Kidney glomerular epithelial cell (primary cell): ENCODE measurements at regions not wholly inside any gene's neighbourhood (a gene's known extent, or its start where the extent isn't known, plus 50 kb on each side); places are given as distances from the start of the nearest gene placed in this dataset.
"Not testable (repeated sequence)": the region's sequence is repeated elsewhere in the genome, so short reads cannot be mapped to it uniquely, and the experiment has no call there.

Source experiments
- DNase-seq: peaks from one replicate; lab custom pipeline; 2025; lab: John Stamatoyannopoulos, UW

- DNase-seq: no peak
These were observed 385.5 kb downstream of the RND3 start for GRCh38 chr2:150101947-150102346.

DNA sequence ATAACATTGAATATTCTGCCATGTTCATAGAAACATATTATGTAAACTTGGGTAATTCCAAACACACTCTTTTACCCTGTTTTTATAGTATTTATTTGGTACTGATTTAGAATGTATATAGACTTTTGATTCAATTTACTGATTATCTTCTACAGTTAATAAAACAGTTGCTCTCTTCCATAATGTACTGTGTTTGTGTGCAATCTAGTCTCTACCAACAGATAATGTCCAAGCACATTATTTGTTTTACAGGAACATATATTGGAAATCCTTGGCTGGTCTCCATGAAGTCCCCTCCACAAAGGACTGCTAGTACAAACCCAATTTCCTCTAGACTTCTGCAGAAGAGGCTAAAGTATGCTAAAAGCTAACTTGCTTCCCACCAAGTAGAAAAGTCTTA, 386.6 kb downstream of the RND3 start:
- DNase-seq: no peak

DNA sequence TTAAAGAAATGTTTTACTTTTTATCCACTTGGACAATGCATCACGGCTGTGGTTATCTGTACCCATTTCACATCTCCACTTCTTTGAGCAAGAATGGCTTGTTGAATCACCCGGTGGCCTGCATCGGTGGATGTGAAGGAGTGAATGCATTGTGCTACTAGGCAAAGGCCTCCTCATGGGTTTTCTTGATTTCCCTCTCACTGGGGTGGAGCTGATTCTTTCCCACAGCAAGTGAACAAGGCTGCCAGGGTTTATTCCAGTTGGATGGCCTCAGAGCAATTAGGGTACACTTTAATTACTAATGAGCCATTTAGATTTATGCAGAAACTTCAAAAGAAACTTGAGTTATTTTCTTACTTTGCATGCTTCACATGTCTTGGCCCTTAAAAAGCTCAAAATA, 387.1 kb downstream of the RND3 start:
- DNase-seq: no peak

- DNase-seq: no peak
These were observed 387.7 kb downstream of the RND3 start for GRCh38 chr2:150099805-150100204.

GRCh38 chr2:150097901-150098531, 389.5 kb downstream of the RND3 start:
- DNase-seq: no peak

GRCh38 chr2:150097402-150097801, 390.1 kb downstream of the RND3 start:
- no peak for DNase-seq

DNA sequence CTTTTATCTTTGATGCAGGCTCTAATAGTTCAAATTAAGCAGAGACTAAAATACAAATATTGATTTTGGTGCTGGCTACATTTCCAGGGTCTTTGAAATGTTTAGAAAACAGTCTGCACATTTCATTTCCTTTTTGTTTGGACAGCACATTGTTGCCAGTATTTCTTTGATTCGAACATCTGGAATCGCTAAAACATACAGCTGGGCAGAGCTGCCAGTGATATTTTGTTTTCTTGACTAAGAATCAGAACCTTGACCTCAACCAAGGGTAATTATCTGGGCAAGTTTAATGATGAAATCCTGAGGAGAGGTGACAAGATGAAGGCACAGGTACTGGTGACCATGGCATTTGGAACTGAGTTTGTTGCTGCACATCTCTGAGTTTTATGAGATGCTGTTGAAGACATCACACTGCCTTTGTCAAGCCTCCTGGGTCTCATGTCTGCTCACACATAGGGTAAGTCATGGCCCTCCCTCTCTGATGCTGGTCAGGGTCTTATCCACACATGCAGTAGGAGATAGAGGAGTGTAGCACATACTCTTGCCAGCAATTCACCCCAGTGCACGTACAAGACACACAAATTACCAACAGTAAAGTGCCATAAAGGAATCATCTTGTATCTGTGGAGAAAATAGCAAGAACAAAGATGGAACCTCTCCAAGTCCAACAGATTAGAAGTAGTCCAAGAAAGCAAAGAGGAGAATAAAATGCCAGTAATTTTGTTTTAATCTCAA, 391.9 kb downstream of the RND3 start:
- DNase-seq: no peak

DNA sequence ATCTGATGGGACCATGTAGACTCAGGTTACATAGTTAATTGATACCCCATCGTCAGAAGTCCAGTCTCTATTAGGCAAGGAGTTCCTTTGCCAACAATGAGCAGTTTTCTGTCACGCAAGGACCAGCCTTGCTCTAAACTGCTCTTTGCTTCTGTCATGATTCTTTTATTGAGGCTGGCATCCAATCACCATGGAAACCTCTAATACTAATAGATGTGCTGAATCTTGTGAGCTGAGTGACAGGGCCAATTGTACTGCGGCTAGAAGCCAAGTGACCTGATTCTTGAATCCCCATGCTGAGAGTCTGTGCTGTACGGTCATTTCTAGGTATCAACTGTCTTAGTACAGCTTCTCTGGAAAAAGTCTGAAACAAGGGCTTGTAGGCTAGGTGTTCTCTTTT, 395.6 kb downstream of the RND3 start:
- no peak for DNase-seq

DNA sequence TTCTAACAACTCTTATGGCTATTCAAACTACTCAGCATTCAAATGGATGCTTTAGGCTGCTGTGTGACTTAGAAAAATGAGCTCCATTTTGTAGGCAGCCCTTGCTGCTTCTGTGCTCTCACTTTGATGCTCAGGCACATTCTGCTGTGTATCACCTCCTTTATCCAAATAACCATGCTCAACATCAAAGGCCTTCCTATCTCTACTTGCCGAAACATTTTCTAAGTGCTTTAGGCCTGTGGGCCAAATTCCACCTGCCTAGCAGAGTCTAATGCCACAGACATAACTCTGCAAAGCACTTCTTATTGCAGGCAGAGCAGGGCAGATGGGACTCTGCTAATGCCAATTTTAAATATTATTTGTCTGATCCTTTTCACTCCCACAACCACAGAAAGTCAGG, 397.4 kb downstream of the RND3 start:
- DNase-seq: no peak

GRCh38 chr2:150088538-150088937, 398.9 kb downstream of the RND3 start:
- no peak for DNase-seq

DNA sequence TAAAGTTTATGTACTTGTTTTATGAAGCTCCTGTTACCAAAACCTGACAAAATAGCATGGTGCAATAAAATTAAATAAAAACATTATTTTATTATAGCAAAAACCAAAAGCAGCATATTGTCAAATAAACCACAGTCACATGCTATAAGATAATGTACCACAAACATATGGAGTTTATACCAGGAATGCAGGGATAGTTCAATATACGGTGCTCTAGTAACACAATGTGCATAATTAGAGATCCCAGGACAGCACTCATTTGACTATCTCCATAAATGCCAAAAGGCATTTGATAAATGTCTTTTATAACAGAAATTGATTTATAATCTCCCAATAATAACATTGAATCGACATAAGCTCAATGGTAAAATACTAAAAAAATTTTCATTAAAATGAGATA, 402.0 kb downstream of the RND3 start:
- no peak for DNase-seq

GRCh38 chr2:150081775-150082481, 405.5 kb downstream of the RND3 start:
- no peak for DNase-seq

DNA sequence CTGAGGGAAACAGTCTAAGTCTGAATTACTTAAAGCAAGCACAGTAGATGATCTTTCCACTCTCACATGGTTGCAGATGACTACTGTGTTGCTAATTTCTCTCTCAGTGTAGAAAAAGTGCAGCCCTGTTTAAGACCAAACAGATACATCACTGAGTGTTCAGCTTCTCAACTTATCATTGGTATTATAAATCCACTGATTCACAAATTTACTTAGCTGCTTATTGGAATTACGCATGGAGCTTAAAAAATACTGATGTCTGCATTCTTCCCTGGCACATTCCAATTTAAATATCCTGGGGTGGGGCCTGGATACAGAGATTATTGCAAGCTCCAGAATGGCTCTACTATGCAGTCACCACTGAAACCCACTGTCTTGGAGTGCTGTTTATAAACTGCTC, 411.2 kb downstream of the RND3 start:
- DNase-seq: peak; percentile 63

DNA sequence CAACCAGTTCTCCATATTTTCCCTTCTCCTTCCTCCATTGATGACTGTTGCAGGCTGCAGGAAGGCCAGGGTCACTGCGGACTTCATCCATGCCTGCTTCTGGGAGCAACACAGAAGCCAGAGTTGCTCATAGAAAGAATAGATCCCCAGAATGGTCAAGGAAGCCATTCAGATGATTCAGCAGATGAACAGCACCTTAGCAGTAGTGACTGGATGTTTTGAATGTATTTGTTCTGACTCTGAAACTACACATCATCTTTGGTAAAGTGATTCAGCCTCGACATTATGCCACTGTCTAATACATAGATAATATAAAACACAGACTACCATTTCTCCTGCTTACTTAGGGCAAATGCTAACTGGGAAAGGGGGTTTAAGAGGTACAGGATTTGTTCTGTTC, 411.6 kb downstream of the RND3 start:
- peak; percentile 63 for DNase-seq

DNA sequence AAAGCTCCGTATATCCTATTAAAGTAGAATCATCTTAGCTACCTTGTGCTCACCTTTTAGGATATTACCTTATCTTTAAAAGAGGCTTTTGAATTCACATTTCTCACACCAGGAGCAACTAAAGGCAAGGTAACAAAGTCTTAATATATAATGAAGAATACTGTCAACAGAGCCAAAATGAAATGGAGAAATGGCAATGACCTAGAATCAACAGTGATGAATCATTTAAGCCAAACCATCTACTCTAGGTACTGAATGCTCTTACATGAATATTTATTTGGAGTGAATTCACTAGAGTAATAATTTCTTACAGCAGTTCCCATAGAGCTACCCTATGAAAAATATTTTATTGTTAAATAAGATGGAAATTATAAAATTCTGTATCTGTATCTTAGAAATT, 421.0 kb downstream of the RND3 start:
- DNase-seq: no peak

DNA sequence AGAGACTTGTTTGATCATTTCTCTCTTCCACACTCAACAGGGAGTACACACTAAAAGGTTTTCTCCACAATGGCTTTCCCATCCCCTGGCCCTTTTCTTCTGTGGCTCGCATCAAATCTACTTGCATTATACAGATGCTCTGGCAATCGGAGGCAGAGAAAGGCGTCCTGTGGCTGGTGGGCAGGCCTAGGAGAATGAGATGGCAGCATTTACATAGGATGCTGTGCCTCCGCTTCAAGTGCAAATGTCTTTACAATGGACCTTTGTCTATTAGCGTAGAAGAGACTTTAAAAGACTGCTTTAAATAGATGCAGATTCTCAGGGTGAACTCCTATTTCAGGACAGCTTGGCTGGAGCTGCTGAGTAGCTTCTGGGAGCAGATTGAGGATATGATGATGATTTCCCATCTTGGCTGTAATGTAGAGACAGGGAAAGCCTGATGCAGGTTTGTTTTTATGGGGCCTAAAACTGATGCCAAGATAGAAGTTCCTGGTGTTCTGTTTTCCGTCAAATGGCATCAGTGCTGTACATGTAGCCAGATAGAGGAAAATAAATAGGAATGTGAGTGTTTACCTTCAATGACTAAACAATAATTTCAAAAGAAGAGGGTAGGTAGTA, 423.4 kb downstream of the RND3 start:
- DNase-seq: no peak

GRCh38 chr2:150063432-150063889, 424.0 kb downstream of the RND3 start:
- DNase-seq: peak; percentile 2

- no peak for DNase-seq
These were observed 425.1 kb downstream of the RND3 start for GRCh38 chr2:150062416-150062815.

DNA sequence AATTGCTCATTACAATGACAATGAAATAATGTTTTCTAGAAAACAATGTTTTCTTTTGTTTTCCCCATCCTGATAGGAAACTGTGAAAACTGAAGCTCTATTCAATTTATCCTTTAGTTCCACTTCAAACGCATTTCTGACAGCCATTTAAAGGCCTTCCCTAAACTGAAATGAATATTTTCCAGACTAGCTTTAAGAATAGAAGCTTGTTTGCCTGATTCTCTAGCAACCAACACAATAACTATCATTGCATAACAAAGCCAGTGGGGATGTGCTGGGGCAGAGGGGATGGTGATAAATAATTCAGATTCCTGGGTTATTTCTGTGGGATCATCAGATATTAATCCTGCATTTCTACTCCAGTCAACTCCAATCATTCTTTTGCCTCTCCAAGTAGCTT, 427.1 kb downstream of the RND3 start:
- no peak for DNase-seq

DNA sequence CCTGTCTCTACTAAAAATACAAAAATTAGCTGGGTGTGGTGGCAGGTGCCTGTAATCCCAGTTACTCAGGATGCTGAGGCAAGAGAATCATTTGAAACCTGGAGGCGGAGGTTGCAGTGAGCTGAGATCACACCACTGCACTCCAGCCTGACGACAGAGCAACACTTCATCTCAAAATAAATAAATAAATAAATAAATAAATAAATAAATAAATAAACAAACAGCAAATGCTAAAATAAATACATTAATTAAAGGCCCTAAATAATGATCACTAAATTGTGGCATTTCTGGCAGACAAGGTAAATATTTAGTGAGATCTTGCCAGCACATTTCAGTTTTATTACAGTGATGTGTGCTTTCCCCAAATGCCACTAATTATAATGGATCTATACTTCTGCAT, 427.8 kb downstream of the RND3 start:
- DNase-seq: not testable (repeated sequence)

DNA sequence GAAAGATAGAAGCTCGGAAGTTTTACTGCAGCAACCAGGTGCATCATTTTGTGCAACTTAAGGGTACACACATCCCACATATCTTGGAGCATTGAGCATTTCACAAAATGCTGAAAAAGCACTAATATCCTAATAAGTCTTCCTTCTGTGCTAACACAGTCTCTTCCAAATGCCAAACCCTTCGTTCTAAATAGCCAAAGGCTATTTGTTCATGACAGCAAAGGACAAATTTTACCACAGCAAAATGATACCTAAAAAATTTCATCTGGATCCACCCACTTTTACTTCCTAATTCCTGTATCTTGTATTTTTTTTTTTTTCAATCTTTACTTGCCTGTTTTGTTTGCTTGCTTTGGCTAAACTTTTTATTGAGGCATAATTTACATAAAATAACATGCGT, 435.0 kb downstream of the RND3 start:
- DNase-seq: no peak

DNA sequence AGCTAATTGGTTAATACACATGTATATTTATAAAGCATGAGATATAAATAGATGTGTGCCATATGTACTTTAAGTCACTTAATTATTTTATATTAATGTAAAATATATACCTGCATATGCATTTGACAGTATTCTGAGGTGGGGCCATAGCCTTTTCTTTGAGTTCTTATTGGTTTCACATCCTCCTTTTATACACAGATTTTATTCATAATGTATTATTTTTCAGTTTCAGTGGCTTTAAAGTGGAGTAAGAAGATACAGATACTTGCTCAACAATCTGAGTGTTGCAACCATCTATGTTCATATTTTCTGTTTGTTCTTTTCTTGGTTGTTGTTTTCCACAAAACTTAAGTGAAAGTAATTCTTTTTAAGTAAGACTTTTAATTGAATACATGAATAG, 436.5 kb downstream of the RND3 start:
- no peak for DNase-seq

DNA sequence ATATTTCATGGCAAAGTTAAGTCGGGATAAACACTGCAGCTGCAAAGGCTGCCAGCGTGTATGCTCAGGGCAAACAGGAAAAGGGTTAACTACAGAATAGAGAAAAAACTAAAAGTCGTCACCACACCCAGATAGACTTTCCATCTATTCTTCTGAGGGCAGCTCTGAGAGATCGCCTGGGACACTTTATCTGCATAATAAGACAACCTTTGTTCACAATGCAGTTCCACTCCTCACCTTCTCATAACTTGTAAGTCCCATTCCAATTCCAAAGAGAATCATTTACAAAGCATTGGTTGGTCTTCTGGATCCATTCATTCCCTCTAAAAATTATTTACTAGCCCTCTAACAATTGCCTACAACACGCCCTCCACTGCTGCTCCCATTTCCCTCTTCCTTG, 437.4 kb downstream of the RND3 start:
- DNase-seq: no peak
